HG03159 (cell line): ENCODE measurements at regions not wholly inside any gene's neighbourhood (a gene's known extent, or its start where the extent isn't known, plus 50 kb on each side); places are given as distances from the start of the nearest gene placed in this dataset.
"Not testable (repeated sequence)": the region's sequence is repeated elsewhere in the genome, so short reads cannot be mapped to it uniquely, and the experiment has no call there.

Source experiments
- ATAC-seq: cut with Tn5 transposase; IDR thresholded peaks from one replicate; pipeline ENCODE4 v1.9.1; 2021; ENCODE audit warnings: mild to moderate bottlenecking, moderate library complexity; ENCODE audit not compliant: unreplicated experiment

GRCh38 chr2:58319481-58319880 lies 78.4 kb upstream of the FANCL start:
- ATAC-seq, result no peak

DNA sequence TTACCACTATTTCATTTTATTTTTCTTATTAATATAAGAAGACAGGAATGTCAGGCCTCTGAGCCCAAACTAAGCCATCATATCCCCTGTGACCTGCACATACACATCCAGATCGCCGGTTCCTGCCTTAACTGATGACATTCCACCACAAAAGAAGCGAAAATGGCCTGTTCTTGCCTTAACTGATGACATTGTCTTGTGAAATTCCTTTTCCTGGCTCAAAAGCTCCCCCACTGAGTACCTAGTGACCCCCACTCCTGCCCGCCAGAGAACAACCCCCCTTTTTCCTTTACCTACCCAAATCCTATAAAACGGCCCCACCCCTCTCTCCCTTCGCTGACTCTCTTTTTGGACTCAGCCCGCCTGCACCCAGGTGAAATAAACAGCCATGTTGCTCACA lies 77.8 kb upstream of the FANCL start:
- ATAC-seq, result not testable (repeated sequence)

DNA sequence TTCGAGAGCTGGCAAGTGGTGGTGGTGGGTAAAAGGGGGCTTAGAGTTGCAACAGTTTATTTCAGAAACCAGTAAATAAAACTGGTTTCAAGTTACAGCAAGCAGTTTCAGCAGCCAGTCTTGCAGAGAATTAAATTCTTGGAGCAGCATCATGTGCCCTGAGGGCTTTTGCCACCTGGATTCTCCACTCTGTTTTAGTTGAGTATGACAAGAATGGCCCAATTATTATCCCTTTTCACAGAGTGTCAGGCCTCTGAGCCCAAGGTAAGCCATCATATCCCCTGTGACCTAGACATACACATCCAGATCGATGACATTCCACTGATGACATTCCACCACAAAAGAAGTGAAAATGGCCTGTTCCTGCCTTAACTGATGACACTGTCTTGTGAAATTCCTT lies 72.8 kb upstream of the FANCL start:
- no peak for ATAC-seq

- ATAC-seq, result no peak
Measured at GRCh38 chr2:58308435-58308834, 67.3 kb upstream of the FANCL start.

DNA sequence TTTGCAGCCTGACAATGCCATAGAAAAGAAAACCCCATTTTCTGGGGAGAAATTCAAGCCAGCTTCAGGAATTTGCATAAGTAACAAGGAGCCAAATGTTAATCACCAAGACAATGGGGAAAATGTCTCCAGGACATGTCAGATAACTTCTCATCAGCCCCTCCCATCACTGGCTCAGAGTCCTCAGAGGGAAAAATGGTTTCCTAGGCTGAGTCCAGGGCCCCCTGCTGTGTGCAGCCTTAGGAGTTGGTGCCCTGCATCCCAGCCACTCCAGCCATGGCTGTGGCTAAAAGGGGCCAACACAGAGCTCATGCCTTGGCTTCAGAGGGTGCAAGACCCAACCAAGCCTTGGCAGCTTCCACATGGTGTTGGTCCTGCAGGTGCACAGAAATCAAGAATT lies 63.7 kb upstream of the FANCL start:
- ATAC-seq, result no peak

DNA sequence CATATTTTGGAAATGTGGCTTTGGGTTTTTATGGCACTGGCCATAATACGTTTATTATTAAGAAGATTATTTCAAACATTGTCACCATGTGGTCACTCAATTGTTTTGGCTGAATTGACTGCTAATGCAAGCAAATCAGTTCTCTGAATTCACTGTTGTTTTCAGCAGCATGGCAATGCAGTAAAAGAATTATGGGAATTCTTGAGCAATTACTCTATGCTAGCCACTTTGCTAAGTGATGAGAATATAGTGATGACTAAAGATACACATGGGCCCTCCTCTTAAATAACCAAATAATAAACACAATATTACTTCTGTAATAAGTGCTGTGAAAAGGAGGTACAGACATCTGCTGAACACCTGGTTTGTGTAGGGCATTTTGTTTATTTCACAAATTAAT lies 58.0 kb upstream of the FANCL start:
- ATAC-seq, result no peak

DNA sequence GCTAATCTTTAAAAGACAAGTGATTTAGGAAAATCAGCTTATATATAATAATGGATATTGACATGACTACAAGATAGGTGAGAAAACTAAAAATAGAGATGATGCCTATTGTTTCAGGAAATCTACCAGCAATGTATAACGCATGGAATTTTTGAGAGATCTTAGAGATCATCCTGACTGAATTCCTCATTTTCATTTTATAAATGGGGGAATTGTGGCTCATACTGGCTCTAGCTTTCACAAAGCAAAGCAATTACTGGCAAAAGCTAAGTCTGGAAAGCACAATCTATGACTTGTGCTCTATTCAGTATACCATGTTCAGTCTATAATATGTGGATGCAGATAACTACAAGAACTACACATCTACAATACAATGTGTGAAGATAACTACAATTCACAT lies 51.9 kb upstream of the FANCL start:
- ATAC-seq, result no peak

- no peak for ATAC-seq
Measured at GRCh38 chr2:58291726-58292438, 50.8 kb upstream of the FANCL start.
